ENCODE measurements at regions not wholly inside any gene's neighbourhood (a gene's known extent, or its start where the extent isn't known, plus 50 kb on each side); places are given as distances from the start of the nearest gene placed in this dataset.
"Not testable (repeated sequence)": the region's sequence is repeated elsewhere in the genome, so short reads cannot be mapped to it uniquely, and the experiment has no call there.

DNA sequence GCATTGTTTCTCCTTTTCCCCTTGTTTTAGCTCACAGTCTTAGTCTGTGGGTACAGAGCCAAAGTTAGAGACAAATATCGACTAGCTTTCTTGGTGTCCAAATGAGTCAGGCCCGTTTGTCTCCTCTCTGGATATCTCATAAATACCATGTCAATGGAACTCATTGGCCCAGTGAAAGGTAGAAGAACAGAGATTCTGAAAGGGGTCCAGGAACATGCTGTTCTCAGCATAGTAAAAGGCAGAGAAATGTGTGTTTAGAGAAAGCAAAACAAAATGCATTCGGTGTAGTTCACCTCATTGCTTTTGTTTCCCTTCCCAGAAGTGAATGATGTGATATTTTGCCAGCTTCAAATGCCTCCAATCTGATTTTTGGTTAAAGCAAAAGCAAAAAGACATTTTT is 238.6 kb upstream of the SLC8A1 start:
- peak; percentile 2 for DNase-seq (ENCODE audit: low spot score)

DNA sequence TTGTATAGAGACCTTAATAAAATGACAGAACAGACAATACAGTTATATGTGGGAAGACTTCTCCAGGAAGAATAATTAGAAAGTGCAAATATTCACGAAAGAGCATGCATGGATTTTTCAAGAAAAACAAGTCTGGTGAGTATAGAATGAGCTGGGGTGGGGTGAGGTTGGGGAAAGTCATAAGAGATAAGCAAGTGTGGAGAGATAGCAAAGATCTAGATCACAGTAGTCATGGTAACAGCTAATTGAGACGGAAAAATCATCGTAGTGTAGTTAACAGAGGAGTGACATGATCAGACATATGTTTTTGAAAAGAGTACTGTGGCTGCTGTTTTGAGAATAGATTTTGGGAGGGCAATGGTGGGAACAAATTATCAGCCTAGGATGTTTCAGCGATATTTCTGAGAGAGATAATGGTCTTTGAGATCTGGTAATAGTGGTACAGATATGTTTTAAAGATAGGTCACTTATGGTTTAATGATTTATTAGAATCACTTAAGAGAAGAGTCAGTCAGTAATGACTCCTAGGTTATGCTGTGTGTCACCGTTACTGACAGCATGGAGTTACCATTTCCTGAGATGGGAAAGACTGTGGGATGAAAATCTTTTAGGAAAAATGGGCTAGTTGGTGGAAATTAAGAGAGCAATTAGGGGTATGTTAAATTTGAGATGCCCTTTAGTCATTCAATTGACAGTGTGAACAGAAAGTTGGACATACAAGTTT is 248.5 kb upstream of the SLC8A1 start:
- DNase-seq (ENCODE audit: low spot score), result no peak

DNA sequence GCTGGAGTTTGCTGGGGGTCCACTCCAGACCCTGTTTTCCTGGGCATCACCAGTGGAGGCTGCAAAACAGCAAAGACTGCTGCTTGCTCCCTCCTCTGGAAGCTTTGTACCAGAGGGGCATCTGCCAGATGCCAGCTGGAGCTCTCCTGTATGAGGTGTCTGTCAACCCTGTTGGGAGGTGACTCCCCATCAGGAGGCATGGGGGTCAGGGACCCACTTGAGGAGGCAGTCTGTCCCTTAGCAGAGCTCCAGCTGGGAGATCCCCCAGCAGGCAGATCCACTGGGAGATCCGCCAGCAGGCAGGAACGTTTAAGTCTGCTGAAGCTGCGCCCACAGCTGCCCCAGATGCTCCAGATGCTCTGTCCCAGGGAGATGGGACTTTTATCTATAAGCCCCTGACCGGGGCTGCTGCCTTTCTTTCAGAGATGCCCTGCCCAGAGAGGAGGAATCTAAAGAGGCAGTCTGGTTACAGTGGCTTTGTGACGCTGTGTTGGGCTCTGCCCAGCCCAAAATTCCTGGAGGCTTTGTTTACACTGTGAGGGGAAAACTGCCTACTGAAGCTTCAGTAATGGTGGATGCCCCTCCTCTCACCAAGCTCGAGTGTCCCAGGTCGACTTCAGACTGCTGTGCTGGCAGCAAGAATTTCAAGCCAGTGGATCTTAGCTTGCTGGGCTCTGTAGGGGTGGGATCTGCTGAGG is 260.5 kb upstream of the SLC8A1 start:
- DNase-seq (ENCODE audit: low spot score), result not testable (repeated sequence)

DNA sequence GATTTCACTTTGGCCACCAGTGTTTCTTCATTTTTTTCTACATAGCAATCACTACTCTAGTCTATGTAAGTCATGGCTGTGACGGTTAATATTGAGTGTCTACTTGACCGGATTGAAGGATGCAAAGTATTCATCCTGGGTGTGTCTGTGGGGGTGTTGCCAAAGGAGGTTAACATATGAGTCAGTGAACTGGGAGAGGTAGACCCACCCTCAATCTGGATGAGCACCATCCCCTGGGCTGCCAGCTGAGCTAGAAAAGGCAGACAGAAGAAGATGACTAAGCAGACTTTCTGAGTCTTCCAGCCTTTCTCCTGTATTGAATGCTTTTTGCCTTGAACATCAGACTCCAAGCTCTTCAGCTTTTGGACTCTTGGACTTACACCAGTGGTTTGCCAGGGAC is 265.0 kb upstream of the SLC8A1 start:
- no peak for DNase-seq (ENCODE audit: low spot score)

DNA sequence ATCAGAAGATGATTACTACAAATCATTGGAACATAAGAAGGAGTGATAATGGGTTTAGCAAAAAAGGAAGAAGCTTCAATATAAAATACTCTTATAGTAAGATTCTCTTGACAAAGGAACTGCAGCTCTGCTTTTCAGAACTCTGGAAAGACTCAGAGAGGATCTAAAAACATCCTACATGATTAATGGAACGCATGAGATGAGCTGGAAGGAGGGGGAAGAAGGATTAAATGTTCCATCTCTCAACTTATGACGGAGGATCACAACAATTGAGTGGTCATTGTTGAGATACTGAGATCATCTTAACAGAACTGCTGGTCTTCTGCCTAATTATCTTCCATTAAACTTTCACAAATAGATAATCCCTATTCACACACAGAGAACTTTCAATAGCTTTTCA is 267.5 kb upstream of the SLC8A1 start:
- DNase-seq (ENCODE audit: low spot score), result no peak

DNA sequence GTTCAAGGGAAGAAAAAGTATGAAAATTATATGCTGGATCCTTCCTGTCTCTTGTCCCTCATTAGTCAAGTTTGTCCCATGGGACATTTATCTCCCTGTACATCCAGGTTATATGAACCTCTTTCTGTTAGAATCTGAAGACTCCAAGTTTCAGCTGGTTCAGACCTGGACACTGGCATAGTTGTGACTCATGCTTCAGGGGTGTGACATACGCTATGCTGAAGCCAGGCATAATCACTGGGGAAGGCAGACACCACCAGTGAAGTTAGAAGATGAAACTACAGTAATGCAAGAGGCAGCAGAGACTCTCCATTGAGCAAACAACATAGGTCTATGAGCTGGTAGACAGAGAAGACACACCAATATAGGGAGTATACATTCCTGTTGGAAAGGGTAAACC is 269.7 kb upstream of the SLC8A1 start:
- no peak for DNase-seq (ENCODE audit: low spot score)

DNA sequence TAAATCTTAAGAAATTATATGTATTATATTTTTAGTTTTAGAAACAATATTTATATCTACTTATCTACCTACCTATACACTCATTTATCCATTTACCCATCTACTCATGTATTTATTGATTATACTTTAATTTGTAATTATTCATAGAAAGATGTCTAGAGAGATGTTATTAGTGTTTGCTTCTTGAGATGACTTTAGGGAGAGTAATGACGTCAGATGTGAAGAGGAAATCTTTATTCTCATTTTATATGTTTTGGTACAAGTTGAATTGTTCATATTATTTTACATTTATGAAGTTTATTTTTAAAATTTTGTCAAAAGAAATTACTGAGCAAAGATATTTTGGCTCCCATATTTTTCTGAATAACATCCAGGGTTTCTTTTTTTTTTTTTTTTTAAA is 271.3 kb upstream of the SLC8A1 start:
- no peak for DNase-seq (ENCODE audit: low spot score)

DNA sequence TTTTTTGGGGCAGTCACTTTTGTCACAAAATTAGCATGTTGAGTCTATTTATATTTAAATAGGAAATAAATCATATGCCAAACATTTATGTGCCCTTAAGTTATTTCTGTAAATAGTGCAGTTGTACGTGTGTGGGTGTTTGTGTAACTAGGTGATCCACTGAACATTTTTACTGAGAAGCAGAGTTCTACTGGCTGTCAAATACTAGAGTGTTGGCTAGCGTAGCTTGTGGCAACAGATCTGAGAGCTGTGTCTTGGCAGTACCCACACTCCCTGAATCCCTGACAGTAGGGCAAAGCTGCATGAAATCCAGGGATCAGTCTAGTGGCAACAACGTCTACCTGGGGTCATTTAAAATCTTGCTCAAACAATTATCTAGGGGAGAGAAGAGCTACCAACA is 273.1 kb upstream of the SLC8A1 start:
- no peak for DNase-seq (ENCODE audit: low spot score)

DNA sequence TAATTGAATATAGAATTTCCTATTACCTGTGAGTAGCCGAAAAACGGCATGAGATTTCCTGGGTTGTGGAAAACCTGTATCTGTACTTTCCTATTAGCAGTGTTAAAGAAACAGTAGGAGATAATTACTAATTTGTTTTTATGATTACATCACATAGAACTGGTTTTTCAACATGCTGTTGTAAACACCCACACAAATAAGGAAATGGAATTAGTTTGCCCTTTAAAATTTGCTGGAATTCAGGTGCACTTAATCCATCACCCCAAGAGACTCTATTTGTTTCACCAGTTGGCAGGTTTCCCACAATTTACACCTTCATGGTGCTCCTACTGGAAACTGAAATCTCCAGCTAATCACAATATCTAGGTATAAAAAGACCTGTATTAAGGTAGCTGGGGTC is 274.1 kb upstream of the SLC8A1 start:
- no peak for DNase-seq (ENCODE audit: low spot score)

DNA sequence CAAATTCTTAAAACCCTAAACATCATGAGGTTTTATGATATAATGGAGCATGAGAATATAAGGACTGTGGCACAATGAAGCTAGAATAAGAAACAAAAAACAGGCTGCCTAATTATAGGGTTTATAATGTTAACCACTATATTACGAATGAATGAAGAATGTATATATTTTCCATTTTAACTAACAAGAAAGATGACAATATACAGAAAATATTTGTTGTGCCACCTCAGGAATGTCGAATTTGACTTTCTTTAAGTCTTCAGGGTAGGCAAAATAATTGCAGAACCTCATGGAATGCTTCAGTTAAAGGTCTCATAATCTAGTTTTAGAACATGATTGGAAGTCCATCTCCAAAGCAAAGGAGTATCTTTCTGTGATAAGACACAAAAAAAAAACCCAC is 282.9 kb upstream of the SLC8A1 start:
- DNase-seq (ENCODE audit: low spot score), result no peak

DNA sequence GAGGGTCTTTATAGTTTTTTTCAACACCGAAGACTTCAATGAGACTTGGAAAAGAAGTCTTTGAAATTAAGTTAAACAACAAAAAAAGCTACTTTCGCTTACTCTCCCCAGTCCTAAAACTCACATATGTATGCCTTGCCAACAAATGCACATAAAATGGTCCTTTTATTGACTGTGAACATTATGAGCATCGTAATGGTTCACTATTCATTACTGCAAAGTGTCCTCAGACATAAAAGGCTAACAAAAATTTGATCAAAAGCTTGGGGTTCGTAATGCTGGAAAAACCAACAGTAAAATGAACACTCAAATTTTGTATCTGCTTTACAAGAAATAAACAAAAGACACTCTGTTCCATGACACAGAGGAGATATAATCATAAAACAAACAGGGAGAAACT is 285.3 kb upstream of the SLC8A1 start:
- DNase-seq (ENCODE audit: low spot score), result no peak

DNA sequence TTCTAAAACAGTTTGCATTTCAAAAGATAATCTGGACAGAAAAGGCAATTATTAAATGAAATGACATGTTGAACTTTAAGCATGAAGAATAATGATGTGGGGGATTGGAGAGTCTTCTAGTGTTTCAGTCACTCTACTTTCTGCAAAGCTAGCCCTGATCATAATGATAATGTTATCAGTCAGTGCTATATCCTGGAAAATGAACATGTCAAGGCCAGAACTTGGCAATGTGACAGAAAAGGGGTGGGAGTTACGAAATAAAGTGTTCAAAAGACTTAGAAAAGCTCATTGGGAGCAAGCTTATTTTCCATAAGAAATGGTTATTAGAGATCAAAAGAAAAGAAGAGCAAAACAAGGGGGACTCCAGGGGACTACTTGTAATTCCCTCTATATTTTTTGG is 288.5 kb upstream of the SLC8A1 start:
- DNase-seq (ENCODE audit: low spot score), result no peak

DNA sequence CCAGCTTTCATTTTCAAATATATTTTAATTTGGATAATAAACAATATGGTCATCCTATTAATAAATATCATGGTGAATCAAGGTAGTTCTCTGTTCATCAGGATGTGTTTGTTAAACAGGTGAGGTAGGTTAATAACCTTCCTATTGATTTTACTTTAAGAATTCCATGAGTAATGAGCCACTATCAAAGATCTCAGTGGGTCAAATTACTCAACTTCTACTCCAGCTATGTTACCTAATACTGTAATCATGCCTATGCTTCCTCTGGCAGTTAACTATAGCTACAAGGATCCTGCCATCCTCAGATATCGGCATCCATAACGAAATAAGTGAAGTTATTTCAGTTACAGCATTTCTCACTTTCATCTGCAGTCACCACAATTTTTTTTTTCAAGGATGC is 289.6 kb upstream of the SLC8A1 start:
- DNase-seq (ENCODE audit: low spot score), result no peak

DNA sequence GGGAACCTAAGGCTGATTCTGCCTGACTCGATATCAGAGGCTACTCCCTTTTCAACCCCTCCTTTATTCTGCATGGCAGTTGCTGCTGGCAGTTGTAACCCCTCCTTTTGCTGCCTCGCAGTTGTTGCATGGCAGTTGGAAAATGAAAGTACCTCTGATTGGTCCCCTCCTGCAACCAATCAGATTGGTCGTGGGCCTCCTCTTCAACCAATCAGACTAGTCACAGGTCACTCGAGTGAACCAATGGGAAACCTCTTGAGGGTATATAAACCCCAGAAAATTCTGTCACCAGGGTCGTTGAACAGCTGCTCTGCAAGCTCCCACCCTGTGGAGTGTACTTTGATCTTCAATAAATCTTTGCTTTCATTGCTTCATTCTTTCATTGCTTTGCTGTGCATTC is 294.3 kb upstream of the SLC8A1 start:
- no peak for DNase-seq (ENCODE audit: low spot score)

DNA sequence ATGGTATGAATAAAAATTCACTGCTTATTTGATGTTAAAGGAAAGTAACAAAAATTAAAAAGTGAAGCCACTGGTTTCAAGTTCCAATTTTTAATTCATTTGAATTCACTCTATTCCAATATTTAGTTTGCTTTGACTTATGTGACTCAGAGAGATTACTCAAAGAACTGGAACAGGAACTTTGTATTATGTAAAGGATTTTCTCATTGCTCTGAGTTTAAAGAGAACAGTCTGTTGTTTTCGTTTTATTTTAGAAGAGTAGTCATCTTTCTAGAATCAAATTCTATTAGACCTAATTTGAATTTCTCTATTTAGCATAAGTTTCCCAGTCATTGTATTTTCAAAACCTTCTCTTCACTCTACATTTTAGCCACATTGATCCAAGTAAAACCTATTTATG is 300.1 kb upstream of the SLC8A1 start:
- DNase-seq (ENCODE audit: low spot score), result no peak

DNA sequence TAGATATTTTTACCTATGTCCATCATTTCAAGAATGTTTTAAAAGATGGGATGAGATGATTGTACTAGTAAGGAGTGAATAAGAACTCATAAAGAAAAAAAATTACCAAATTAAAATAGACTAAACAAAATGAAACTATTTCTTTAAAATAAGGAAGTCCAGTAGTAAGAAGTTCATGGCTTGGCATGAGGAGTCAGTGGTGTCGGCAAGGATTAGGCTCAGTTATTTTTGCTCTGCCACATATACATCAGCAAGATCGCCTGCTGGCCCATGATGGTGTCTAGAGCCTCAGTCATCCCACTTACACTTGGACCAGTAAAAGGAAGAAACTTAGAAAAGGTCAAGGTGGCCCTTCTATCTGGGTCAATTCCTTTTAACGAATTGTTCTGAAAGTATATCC is 300.9 kb upstream of the SLC8A1 start:
- DNase-seq (ENCODE audit: low spot score), result no peak

DNA sequence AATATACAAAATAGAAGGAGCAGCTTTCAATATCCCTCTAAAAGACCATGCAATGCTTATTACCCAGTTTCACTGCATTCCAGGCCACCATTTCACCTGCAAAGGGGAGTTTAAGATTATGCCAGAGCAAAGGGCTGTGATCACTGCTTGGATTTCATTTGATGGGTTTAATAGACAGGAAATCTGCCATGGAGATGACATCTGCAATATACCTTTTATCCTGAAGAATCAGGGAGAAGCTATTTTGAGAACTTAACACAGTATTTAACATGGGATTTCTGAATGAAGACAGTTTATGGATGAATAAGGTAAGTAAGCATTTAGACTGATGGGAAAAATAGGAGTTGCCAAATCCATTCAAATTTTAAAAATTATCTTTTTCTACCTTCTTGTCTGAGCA is 303.0 kb upstream of the SLC8A1 start:
- no peak for DNase-seq (ENCODE audit: low spot score)

DNA sequence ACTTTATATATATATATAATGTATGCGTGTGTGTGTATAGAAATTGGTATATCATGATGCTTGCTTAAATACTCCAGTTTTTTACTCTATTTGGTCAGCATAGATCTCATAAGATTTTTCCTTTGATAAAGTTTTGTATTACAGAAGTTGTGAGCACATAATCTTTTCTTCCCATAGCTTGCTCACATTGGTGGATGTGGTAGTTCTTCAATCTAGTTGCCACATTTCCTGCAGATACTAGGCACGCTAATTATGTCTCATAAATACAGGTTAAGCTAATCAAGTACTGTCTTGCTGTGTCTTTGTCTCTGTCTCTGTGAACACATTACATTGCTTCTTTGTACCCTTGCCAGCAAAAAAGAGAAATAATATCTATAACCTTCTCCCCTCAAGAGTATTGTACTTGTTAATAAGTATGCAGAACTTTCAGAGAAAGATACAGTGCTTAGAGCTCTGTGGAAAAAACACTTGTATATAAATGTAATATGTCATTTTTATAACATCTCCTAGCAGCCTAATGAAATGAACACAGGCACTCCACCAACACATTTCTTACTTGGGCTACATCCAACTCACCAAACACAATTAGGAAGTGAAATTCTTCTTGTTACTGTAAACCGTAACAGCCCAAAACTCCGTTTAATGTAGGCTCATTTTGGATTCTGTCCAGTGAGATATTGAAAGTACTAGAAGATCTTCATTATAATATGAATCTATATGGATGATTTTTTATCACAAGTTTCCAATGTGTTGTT is 306.7 kb upstream of the SLC8A1 start:
- no peak for DNase-seq (ENCODE audit: low spot score)

DNA sequence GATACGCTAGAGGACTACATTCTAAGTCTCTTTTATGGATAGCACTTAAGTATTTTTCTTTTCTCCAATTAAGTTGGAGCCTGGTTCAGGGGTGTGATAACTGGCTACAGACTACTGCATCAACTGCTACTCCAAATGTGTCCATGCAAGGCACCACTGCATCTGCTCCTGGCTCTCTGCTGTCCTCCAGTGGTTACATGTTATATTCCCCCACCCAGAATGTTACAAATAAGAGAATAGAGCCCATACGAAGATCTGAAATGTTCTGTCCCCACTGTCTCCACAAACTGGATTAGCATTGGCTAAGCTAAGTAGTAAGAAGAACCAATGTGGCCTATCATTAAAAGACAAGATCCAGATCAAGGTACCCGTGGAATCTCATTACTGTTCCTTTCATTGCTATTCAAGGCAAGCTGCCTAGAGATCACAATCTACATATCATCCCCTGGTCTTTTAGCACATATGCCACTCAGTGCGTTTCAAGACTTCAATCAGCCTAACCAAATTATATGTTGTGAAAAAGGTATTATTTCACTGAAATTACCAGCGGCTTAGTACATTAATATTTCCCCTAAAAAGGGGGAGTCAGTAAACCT is 308.3 kb upstream of the SLC8A1 start:
- no peak for DNase-seq (ENCODE audit: low spot score)

DNA sequence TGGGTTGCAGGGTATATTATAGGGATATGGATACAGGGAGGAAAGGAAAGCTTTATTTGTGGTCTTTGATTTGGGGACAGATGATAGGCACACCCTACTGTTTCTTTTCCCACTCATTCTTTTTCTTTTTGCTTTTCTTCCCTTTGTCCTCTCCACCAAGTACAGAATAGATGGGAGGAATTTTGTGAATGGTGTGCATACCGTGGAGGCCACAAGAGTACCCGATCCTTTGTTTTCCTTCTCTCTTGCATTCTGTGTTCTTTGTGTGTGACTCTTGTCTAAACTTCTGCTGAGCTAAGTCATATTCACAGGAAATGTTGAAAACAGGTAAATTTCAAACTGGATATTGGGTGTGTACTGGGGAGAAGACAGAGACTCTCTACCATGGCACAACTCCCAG is 321.4 kb upstream of the SLC8A1 start:
- no peak for DNase-seq (ENCODE audit: low spot score)

DNA sequence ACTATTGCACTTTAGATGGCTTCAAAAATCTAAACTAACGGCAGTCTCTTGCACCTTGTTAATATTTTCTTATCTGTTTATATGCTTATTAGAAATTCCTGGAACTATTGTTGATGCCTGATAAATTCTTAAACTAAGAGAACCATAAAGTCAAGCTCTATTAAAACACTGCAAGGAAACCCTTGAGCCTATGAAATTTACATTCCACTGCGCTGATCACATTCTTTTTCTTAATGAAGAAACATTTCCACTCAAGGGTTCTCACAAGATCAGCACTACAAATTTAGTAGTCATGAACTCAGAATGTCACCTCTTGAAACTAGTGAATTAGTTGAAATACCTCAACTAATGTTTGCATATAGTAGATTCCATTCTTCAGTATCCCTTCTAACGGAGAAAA is 331.8 kb upstream of the SLC8A1 start:
- no peak for DNase-seq (ENCODE audit: low spot score)

DNA sequence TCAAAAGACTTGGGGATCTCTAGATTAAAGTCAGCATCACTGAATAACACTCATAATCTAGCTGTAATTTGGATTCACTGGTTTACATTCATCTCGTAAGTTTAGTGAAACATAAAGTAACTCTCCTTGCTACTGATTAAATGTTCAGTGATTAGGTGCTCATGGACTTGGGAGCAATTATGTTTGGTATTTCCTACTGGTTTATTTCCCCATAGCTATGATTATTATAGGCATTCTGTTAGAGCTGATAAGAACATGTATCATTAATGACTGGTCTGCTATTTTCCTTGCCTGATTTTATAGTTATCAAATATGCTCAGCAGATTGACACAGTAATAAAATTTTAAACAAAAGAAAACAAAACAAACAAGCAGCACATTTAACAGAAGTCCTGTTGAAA is 334.7 kb upstream of the SLC8A1 start:
- DNase-seq (ENCODE audit: low spot score), result no peak

DNA sequence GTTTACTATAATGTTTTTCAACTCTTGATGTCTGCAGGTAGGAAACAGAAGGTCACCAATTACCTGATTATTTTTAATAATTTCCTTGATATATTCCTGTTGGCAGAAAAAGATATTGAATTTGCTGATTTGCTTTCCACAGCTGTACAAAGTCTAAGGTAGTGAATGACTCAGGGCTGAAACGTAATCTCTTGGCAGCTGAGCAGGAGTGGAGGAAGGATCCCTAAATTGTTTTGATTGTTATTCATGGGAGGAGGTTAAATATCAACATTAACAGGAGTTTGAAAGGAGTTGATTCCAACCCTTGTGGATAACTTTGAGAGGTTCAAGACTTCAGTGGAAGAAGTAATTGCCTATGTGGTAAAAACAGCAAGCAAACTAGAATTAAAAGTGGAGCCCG is 345.2 kb upstream of the SLC8A1 start:
- DNase-seq (ENCODE audit: low spot score), result no peak
